ENCODE measurements at regions not wholly inside any gene's neighbourhood (a gene's known extent, or its start where the extent isn't known, plus 50 kb on each side); places are given as distances from the start of the nearest gene placed in this dataset.
"Not testable (repeated sequence)": the region's sequence is repeated elsewhere in the genome, so short reads cannot be mapped to it uniquely, and the experiment has no call there.

- DNase-seq, result no peak
These were observed 195.9 kb downstream of the XPNPEP1 start for GRCh38 chr10:109727436-109727835.

- DNase-seq, result no peak
These were observed 196.8 kb downstream of the XPNPEP1 start for GRCh38 chr10:109726473-109726872.

- DNase-seq, result no peak
These were observed 200.0 kb downstream of the XPNPEP1 start for GRCh38 chr10:109723305-109723704.

- no peak for DNase-seq
These were observed 201.8 kb downstream of the XPNPEP1 start for GRCh38 chr10:109721453-109722064.

GRCh38 chr10:109706026-109706560, 217.2 kb downstream of the XPNPEP1 start:
- DNase-seq, result no peak

GRCh38 chr10:109701633-109702215, 221.6 kb downstream of the XPNPEP1 start:
- no peak for DNase-seq

GRCh38 chr10:109698882-109699664, 224.2 kb downstream of the XPNPEP1 start:
- DNase-seq, result no peak

GRCh38 chr10:109698086-109698485, 225.2 kb downstream of the XPNPEP1 start:
- no peak for DNase-seq

GRCh38 chr10:109696981-109697775, 226.1 kb downstream of the XPNPEP1 start:
- no peak for DNase-seq

GRCh38 chr10:109696462-109696861, 226.8 kb downstream of the XPNPEP1 start:
- DNase-seq, result no peak

GRCh38 chr10:109695988-109696387, 227.3 kb downstream of the XPNPEP1 start:
- DNase-seq, result no peak

- DNase-seq, result no peak
These were observed 233.5 kb downstream of the XPNPEP1 start for GRCh38 chr10:109689785-109690184.

- no peak for DNase-seq
These were observed 243.8 kb downstream of the XPNPEP1 start for GRCh38 chr10:109679478-109679877.

GRCh38 chr10:109678857-109679256, 244.5 kb downstream of the XPNPEP1 start:
- DNase-seq, result no peak

GRCh38 chr10:109676703-109677102, 246.6 kb downstream of the XPNPEP1 start:
- no peak for DNase-seq

GRCh38 chr10:109668703-109669102, 254.6 kb downstream of the XPNPEP1 start:
- DNase-seq, result no peak

- no peak for DNase-seq
These were observed 255.1 kb downstream of the XPNPEP1 start for GRCh38 chr10:109668154-109668665.

- DNase-seq, result no peak
These were observed 258.0 kb downstream of the XPNPEP1 start for GRCh38 chr10:109665321-109665720.

GRCh38 chr10:109664554-109664953, 258.8 kb downstream of the XPNPEP1 start:
- DNase-seq, result no peak

GRCh38 chr10:109663122-109663521, 260.2 kb downstream of the XPNPEP1 start:
- DNase-seq, result no peak

GRCh38 chr10:109652612-109653011, 270.7 kb downstream of the XPNPEP1 start:
- DNase-seq, result not testable (repeated sequence)

- DNase-seq, result no peak
These were observed 273.1 kb downstream of the XPNPEP1 start for GRCh38 chr10:109650228-109650627.

- DNase-seq, result no peak
These were observed 275.7 kb downstream of the XPNPEP1 start for GRCh38 chr10:109647627-109648026.
